SK-N-SH treated with all-trans-retinoic acid at 6 μM for 48 hours (cell line): ENCODE measurements at regions not wholly inside any gene's neighbourhood (a gene's known extent, or its start where the extent isn't known, plus 50 kb on each side); places are given as distances from the start of the nearest gene placed in this dataset.

Experiments used
- ARNTL ChIP-seq: fragments of 450-650 bp; formaldehyde crosslinking; IDR thresholded peaks from 2 replicates; pipeline ENCODE4 v1.5.0; 2020; ENCODE audit warnings: low read depth, mild to moderate bottlenecking, moderate library complexity, borderline replicate concordance
- CSDC2 ChIP-seq: fragments of 250-450 bp; sonication (Bioruptor Pico); IDR thresholded peaks from 2 replicates; pipeline ENCODE4 v1.5.0; 2020; ENCODE audit warnings: mild to moderate bottlenecking, moderate library complexity
- TOX ChIP-seq: fragments of 250-450 bp; sonication (Bioruptor Pico); IDR thresholded peaks from 2 replicates; pipeline ENCODE4 v1.8.0; 2021; ENCODE audit warnings: mild to moderate bottlenecking, moderate library complexity, borderline replicate concordance
- ZC3H10 ChIP-seq: fragments of 250-450 bp; sonication (Bioruptor Pico); IDR thresholded peaks from 2 replicates; pipeline ENCODE4 v1.5.1; 2021; ENCODE audit warnings: mild to moderate bottlenecking, moderate library complexity
- ZFP30 ChIP-seq: fragments of 450-650 bp; formaldehyde crosslinking; IDR thresholded peaks from 2 replicates; pipeline ENCODE4 v1.5.0; 2022; ENCODE audit warnings: mild to moderate bottlenecking, moderate library complexity
- TF ChIP-seq, protein P1 (sequence below): fragments of 250-450 bp; sonication (Bioruptor Pico); IDR thresholded peaks from 2 replicates; pipeline ENCODE4 v1.5.1; 2020; ENCODE audit warnings: low read depth, mild to moderate bottlenecking, moderate library complexity

DNA sequence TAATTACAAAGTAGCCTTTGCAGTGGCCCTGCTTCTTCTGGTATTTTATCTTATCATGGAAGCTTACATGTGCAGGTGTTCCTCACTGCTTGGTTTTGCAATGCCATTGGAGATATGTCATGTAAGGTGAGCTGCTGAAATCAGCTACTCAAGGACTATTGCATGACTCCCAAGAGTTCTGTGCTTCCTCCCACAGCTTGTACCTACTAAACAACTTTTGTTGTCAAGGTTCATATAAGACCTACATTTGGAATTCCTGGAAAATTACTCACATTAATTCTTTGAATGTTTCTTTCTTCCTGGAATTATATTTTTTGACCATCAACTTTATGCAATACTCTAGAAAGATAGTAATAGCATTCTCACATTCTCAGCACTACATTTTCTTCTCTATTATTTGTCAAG lies 427.5 kb upstream of the HSF2 start:
- TF ChIP-seq ZC3H10 (CRISPR knock-in tag) (no peak), ARNTL (CRISPR knock-in tag) (no peak), TOX (CRISPR knock-in tag) (no peak), CSDC2 (no peak), ZFP30 (CRISPR knock-in tag) (no peak)
- TF ChIP-seq, protein P1, sequence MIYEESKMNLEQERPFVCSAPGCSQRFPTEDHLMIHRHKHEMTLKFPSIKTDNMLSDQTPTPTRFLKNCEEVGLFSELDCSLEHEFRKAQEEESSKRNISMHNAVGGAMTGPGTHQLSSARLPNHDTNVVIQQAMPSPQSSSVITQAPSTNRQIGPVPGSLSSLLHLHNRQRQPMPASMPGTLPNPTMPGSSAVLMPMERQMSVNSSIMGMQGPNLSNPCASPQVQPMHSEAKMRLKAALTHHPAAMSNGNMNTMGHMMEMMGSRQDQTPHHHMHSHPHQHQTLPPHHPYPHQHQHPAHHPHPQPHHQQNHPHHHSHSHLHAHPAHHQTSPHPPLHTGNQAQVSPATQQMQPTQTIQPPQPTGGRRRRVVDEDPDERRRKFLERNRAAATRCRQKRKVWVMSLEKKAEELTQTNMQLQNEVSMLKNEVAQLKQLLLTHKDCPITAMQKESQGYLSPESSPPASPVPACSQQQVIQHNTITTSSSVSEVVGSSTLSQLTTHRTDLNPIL (CRISPR knock-in tag), result no peak
